NCI-H748 treated with DMSO at 0.1 percent for 48 hours (cell line): ENCODE measurements at regions not wholly inside any gene's neighbourhood (a gene's known extent, or its start where the extent isn't known, plus 50 kb on each side); places are given as distances from the start of the nearest gene placed in this dataset.
"Not testable (repeated sequence)": the region's sequence is repeated elsewhere in the genome, so short reads cannot be mapped to it uniquely, and the experiment has no call there.

Experiments
- DNase-seq: peaks from one replicate; lab custom pipeline; 2025; lab: John Stamatoyannopoulos, UW

DNA sequence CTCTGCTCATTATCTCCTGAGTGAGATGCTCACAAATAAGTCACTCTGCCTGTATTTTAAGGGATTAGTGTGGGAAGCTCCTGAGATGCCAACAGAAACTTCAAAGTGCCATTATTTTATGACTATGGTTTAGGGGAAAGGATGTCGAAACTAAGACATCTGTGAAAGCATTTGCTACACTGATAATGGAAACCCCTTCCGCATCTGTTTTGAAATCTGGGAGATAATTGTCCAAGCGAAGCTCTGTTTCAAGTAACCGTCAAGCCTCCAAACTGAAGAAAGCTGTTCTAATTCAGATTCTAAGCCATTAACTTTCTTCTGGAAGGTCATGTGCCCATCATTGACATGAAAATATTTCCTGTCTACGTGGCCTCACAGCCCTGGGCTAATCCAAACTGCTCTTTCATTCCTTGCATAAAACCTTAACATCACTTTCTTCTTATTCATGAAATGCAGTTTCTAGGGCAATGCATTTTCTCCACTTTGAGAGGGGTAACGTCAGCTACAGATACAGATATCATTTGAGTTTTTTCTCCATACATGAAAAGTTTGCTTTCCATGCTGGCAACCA is 932.0 kb downstream of the C6orf118 start:
- no peak for DNase-seq

DNA sequence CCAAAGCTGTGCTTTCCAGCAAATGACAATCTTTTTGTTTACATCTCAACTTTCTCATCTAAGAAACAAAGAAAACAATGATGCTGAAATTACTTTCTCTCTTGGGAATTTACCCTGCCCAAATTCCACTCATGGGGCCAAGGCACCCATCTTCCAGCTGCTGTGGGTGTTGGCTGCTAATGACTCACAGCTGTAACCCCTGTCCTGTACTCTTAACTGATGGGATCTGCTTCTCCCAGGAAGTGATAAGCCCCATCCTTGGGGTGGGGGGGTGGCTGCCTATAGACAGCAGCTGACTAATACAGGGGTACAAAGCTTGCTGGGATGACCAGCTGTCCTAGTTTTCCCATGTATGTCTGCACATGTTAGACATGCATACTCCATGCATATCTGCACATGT is 938.6 kb downstream of the C6orf118 start:
- DNase-seq = no peak

DNA sequence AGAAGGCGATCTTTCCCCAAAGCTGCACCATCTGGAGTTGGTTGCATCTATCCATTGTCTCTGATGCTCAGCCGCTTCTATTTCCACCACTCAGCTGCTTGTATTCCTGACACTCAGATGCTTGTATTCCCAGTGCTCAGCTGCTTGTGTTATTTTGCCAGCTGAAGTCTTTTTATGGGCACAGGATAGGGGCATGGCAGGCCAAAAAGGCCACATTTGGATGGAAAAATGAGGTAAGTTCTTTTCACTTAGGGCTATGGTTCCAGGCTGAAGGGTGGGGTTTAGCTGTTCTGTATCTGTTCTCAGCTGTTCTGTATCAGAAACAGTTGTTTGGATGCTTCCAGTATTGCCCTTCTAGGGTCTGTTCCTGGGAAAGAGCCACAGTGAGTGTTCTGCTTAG is 944.9 kb downstream of the QKI start:
- DNase-seq = no peak

DNA sequence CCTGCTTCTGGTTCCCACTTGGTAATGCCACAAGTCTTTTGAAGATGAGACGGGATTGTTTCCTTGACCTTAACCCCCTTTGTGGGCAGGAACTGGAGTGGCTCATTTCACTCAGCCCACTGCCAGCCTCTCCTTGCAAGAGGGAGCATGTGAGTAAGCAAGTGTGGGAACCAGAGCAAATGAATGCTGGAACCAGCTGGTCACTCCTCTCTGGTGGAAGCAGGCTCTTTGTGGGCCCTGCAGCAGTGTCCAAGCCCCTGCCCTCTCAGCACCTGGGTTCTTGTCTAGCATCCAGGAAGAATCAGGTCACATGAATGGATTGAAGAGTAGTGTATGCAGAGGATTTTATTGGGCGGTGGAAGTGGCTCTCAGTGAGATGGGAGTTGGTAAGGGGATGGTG is 944.5 kb downstream of the QKI start:
- DNase-seq = no peak

- DNase-seq = no peak
These were observed 942.3 kb downstream of the QKI start for GRCh38 chr6:164356814-164357213.

DNA sequence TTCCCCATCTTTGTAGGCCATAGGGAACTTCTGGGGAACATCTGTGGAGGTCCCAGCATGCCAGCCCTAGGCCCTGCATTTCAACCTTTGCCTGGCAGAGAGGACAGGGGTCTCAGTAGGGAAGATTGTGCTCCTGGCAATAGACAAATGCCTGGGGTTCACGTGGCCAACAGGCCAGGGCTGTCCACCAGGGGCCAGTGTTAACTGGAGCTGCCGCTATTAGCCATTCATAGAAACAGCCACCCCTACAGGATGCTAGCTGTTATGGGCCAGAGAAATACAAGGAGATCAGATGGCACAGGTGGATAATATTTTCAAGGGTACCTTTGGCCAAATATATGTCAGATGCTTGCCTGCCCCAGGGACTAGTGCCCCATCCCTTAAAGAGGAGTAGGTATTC is 932.9 kb downstream of the QKI start:
- no peak for DNase-seq

- no peak for DNase-seq
These were observed 932.1 kb downstream of the QKI start for GRCh38 chr6:164346631-164347030.

- no peak for DNase-seq
These were observed 931.4 kb downstream of the QKI start for GRCh38 chr6:164345806-164346496.

DNA sequence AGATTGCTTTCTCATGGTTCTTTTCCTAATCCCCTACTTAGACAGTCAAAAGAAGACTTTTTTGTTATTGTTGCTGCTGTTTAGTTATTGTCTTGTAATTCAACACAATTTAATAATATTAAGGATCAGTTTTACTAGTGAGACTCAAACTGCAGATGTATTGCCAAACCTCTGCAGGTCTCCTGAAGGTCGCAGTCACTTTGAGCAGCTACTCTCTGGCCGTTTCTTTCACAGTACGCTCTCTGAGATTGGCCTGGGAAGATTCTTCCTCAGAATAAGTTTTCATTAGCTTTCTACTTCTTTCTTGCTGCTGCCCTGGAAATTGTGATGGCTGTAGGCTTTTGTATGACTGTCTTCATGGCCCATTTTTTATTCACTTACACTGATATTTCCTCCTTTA is 930.8 kb downstream of the QKI start:
- no peak for DNase-seq

DNA sequence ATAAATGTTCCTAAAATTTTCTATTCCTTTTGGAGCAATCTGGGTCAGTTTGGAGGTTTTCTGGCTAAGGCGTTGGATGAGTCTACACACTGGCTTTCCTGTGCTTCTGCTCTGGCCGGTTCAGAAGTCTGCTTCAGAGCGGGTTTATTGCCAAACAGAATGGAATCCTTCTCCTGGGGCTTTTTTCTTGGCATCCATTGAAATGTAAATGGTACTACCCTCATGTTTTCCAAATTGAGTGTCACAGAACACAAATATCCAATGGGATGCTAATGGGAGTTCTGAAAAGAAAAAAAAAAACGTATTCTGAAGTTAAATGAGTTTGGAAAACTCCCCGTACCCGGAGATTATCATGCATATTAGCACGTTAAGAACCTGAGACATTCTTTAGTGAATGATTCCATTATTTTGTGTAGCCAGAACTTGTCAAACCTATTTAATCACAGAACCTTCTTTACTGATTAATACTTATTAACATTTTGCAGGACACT is 930.3 kb downstream of the QKI start:
- DNase-seq = no peak

- DNase-seq = not testable (repeated sequence)
These were observed 924.9 kb downstream of the QKI start for GRCh38 chr6:164339442-164339841.

DNA sequence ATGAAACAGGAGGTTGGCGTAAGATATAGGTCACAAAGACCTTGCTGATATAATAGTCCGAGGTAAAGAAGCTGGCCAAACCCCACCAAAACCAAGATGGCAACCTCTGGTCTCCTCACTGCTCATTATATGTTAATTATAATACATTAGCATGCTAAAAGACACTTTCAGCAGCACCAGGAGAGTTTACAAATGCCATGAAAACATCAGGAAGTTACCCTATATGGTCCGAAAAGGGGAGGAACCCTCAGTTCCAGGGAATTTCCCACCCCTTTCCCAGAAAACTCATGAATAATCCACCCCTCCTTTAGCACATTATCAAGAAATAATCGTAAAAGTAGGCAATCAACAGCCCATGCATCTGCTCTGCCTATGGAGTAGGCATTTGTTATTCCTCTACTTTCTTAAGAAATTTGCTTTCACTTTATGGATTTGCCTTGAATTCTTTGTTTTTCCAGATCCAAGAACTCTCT is 923.4 kb downstream of the QKI start:
- DNase-seq = no peak

GRCh38 chr6:164337024-164337924 is 922.8 kb downstream of the QKI start:
- no peak for DNase-seq

DNA sequence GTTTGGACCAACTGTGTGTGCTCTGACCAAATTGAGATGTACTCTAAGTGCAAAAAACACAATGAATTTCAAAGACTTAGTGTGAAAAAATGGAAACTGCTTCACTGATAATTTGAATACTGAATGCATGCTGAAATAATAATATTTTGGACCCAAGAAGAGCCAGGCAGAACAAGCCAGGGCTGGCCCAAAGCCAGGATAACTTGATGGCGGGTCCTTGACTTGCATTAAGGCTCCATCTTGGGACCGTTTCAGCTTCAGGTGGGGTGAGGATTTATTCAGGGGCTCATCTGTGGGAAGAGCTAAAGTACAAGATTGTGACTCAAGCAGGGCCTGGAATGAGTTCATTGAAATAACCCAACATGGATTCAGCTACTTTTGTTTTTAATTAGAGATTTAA is 921.9 kb downstream of the QKI start:
- DNase-seq = no peak

DNA sequence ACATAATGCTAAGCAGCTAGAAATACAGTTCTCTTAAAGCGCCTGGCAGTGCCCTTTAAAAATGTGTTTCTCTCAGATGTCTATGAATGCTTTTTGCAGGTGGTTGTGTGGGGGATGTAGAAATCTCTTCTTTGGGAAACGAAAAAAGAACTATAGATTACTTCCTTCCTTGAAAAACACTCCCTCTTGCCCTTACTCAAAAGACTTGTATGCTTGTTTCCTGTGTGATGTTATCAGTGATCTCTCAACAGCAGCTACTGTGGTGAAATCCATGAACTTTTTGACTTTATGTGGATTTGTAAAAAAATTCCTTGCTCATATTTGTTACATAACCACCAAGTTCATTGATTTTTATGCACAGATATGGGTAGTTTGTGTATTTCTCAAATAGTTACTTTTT is 916.5 kb downstream of the QKI start:
- no peak for DNase-seq

GRCh38 chr6:164325168-164325567 is 910.6 kb downstream of the QKI start:
- no peak for DNase-seq

DNA sequence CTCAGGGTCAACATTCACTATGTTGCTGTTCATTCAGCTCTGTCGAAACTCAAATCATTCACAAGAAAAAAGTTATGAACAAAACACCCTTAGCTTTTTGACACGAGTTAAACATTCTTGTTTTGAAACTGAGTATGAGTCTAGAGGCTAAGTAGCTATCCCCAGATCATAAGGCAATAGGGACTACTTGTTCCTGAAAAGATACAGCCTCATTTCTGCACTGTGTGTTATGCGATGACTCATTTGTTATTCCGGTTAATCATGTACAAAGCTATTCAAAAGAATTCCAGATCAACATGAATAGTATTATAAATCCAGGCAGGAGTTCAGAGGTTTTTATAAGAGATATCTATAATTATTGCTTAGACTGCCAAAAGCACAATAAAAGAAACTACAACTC is 908.0 kb downstream of the QKI start:
- no peak for DNase-seq

- DNase-seq = no peak
These were observed 906.8 kb downstream of the QKI start for GRCh38 chr6:164321297-164321696.

DNA sequence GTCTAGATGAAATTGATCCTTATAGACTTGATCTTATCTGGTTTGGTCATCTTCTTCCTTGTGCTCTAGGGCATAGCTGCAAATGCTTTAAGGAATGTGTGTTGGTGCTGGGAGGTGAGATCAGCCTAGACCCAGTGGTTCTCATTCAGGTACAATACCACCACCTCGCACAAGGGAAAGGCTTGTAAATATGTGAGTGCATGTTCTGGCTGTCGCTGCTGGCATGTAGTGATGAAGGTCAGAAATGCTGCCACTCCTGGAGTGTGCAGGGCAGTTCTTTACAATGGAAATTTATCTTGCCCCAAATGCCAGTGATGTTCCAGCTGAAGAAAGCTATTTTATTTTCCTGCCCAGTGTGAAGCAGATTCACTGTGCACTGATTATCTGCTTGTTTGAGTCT is 900.9 kb downstream of the QKI start:
- no peak for DNase-seq

DNA sequence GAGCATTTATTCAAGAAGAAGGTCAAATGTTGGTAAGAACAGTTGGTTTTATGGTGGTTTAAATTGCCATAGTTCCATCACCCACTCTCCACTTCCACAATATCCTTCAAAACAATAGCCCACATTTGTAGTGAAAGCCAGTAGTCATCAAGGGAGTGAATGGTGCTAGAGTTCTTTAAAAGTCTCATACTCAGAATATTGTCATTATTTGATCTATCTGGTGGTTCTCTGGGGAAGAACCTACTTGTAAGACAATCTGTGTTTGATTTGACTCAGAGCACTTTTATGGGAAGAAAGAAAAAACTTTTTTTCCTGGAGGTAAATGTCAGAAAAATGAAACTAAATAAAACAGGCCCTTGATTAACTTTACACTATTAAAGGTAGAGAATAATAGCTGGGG is 893.8 kb downstream of the QKI start:
- DNase-seq = no peak

DNA sequence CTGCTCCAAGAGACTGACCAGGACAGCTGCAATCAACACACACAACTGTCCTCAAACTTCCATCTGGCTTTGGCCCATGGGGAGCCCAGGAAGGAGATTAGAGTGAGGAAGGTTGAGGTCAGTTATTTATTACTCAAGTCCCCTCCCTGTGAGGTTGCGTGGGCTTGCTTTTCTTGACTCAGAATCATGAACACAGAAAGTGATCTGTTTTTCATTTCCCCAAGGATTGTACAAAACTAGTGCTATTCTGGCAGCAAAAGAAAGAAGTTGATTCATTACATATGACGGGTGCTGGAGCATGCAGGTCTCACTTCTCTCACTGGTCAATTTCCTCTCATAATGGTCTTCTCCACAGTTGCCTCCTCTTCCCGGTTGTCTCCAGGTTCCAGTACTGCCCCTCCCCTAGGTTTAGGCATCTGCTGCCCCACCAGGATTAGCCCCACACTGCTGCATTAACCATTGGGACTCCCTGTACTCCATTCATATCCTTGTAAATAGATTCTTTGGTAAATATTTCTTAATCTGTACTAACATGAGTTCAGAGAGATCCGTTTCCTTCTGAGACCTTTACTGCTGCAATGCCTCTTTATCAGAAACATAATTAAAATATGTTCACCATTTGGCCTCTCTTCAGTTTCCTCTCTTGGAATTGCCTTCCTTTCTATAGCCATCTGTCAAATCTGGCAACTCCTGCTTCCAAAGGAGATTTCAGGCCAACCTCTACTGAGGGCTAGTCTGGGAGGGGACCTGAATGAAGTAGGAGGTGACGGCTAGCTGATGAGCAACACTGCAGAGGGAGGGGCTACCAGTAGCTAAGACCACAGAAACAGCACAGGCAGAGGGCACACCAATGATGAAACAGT is 888.8 kb downstream of the QKI start:
- no peak for DNase-seq

- DNase-seq = no peak
These were observed 881.9 kb downstream of the QKI start for GRCh38 chr6:164296411-164296810.
